Liver (tissue), 3 donors: ENCODE measurements at regions not wholly inside any gene's neighbourhood (a gene's known extent, or its start where the extent isn't known, plus 50 kb on each side); places are given as distances from the start of the nearest gene placed in this dataset.

Experiments
- HNF4G ChIP-seq: IDR thresholded peaks from 2 replicates; pipeline ENCODE4 v1.6.1; 2016; ENCODE audit warnings: antibody characterized with exemption
- SP1 ChIP-seq: IDR thresholded peaks from 2 replicates; pipeline ENCODE4 v1.6.1; 2018; ENCODE audit warnings: antibody characterized with exemption, mild to moderate bottlenecking
- TAF1 ChIP-seq: conservative IDR thresholded peaks from 2 replicates; pipeline ENCODE4 v1.6.1; 2016; ENCODE audit warnings: antibody characterized with exemption, mild to moderate bottlenecking
- TF ChIP-seq, protein P1 (sequence below): fragments of 150-350 bp; IDR thresholded peaks from 2 replicates; pipeline ENCODE4 v1.5.1; 2017; ENCODE audit warnings: improper control_type of control experiment, low read depth, low read length; ENCODE audit not compliant: missing input control
- TF ChIP-seq, protein P2 (sequence below): IDR thresholded peaks from 2 replicates; pipeline ENCODE4 v1.6.1; 2016; ENCODE audit warnings: antibody characterized with exemption
- donor health status: healthy.
- donor health status: healthy.

DNA sequence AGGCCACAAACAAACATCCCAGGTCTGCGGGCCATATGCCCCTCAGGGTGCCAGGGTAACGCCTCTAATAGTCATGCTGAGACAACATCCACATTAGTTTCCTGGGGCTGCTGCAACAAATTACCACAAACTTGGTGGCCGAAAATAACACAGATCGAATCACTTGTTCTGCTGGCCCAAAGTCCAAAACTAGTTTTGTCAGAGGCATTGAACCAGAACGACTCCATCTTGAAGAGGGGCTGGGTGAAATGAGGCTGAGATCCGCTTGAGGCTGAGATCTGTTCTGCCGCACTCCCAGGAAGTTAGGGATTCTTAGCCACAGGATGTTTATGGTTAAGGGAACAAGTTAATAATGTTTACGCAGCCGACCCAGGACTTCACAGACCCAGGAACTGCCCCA lies 66.7 kb downstream of the COPS8 start:
- TF ChIP-seq TAF1 (no peak), SP1 (no peak), HNF4G (no peak)
- TF ChIP-seq, protein P1, sequence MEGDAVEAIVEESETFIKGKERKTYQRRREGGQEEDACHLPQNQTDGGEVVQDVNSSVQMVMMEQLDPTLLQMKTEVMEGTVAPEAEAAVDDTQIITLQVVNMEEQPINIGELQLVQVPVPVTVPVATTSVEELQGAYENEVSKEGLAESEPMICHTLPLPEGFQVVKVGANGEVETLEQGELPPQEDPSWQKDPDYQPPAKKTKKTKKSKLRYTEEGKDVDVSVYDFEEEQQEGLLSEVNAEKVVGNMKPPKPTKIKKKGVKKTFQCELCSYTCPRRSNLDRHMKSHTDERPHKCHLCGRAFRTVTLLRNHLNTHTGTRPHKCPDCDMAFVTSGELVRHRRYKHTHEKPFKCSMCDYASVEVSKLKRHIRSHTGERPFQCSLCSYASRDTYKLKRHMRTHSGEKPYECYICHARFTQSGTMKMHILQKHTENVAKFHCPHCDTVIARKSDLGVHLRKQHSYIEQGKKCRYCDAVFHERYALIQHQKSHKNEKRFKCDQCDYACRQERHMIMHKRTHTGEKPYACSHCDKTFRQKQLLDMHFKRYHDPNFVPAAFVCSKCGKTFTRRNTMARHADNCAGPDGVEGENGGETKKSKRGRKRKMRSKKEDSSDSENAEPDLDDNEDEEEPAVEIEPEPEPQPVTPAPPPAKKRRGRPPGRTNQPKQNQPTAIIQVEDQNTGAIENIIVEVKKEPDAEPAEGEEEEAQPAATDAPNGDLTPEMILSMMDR: no peak
- TF ChIP-seq, protein P2, sequence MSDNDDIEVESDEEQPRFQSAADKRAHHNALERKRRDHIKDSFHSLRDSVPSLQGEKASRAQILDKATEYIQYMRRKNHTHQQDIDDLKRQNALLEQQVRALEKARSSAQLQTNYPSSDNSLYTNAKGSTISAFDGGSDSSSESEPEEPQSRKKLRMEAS: no peak
